HEK293T (cell line): ENCODE measurements at regions not wholly inside any gene's neighbourhood (a gene's known extent, or its start where the extent isn't known, plus 50 kb on each side); places are given as distances from the start of the nearest gene placed in this dataset.

ENCODE experiments used
- ARNT ChIP-seq: fragments of 450-650 bp; IDR thresholded peaks from 2 replicates; pipeline ENCODE4 v1.6.1; 2017; ENCODE audit warnings: mild to moderate bottlenecking
- BHLHE40 ChIP-seq: fragments of 450-650 bp; IDR thresholded peaks from 2 replicates; pipeline ENCODE4 v1.6.1; 2016; ENCODE audit warnings: mild to moderate bottlenecking, moderate library complexity, borderline replicate concordance
- ELF4 ChIP-seq: fragments of 450-650 bp; IDR thresholded peaks from 2 replicates; pipeline ENCODE4 v1.6.1; 2017; ENCODE audit warnings: antibody characterized with exemption
- FOXA1 ChIP-seq: fragments of 450-650 bp; IDR thresholded peaks from 2 replicates; pipeline ENCODE4 v1.6.1; 2016; ENCODE audit warnings: mild to moderate bottlenecking
- FOXM1 ChIP-seq: fragments of 450-650 bp; IDR thresholded peaks from 2 replicates; pipeline ENCODE4 v1.6.1; 2017; ENCODE audit warnings: mild to moderate bottlenecking, borderline replicate concordance
- NFRKB ChIP-seq: fragments of 450-650 bp; IDR thresholded peaks from 2 replicates; pipeline ENCODE4 v1.6.1; 2016; ENCODE audit warnings: mild to moderate bottlenecking, moderate library complexity
- SP1 ChIP-seq: fragments of 450-650 bp; IDR thresholded peaks from 2 replicates; pipeline ENCODE4 v1.6.1; 2017
- SUZ12 ChIP-seq: fragments of 450-650 bp; IDR thresholded peaks from 2 replicates; pipeline ENCODE4 v1.6.1; 2016; ENCODE audit warnings: mild to moderate bottlenecking

GRCh38 chr17:45578516-45579455 is 88.3 kb upstream of the PLEKHM1 start:
- TF ChIP-seq SUZ12 (no peak), ELF4 (no peak), FOXM1 (no peak), FOXA1 (no peak), NFRKB (no peak), SP1 (no peak), ARNT (no peak), BHLHE40 (no peak)
